NCI-H2196 (cell line): ENCODE measurements at regions not wholly inside any gene's neighbourhood (a gene's known extent, or its start where the extent isn't known, plus 50 kb on each side); places are given as distances from the start of the nearest gene placed in this dataset.
"Not testable (repeated sequence)": the region's sequence is repeated elsewhere in the genome, so short reads cannot be mapped to it uniquely, and the experiment has no call there.

Experiments used
- DNase-seq: peaks from one replicate; lab custom pipeline; 2025; ENCODE audit not compliant: unreplicated experiment; lab: John Stamatoyannopoulos, UW

GRCh38 chr18:60018618-60019462, 119.0 kb downstream of the PMAIP1 start:
- DNase-seq: no peak

GRCh38 chr18:60018134-60018533, 118.3 kb downstream of the PMAIP1 start:
- peak; percentile 54 for DNase-seq

GRCh38 chr18:60017371-60017770, 117.6 kb downstream of the PMAIP1 start:
- no peak for DNase-seq

GRCh38 chr18:60015826-60016225, 116.0 kb downstream of the PMAIP1 start:
- DNase-seq: not testable (repeated sequence)

- DNase-seq: not testable (repeated sequence)
Measured at GRCh38 chr18:60013148-60013547, 113.4 kb downstream of the PMAIP1 start.

- no peak for DNase-seq
Measured at GRCh38 chr18:60010984-60011383, 111.2 kb downstream of the PMAIP1 start.

- no peak for DNase-seq
Measured at GRCh38 chr18:60010513-60010912, 110.7 kb downstream of the PMAIP1 start.

GRCh38 chr18:60007661-60008060, 107.9 kb downstream of the PMAIP1 start:
- no peak for DNase-seq

- no peak for DNase-seq
Measured at GRCh38 chr18:60003610-60004185, 103.9 kb downstream of the PMAIP1 start.

- DNase-seq: peak; percentile 76
Measured at GRCh38 chr18:59996370-59996966, 96.7 kb downstream of the PMAIP1 start.

GRCh38 chr18:59994357-59994756, 94.6 kb downstream of the PMAIP1 start:
- peak; percentile 21 for DNase-seq

- DNase-seq: no peak
Measured at GRCh38 chr18:59993560-59993959, 93.8 kb downstream of the PMAIP1 start.

GRCh38 chr18:59990121-59990823, 90.5 kb downstream of the PMAIP1 start:
- no peak for DNase-seq

- DNase-seq: peak; percentile 36
Measured at GRCh38 chr18:59988098-59988706, 88.4 kb downstream of the PMAIP1 start.

GRCh38 chr18:59987102-59987501, 87.3 kb downstream of the PMAIP1 start:
- DNase-seq: no peak

- no peak for DNase-seq
Measured at GRCh38 chr18:59986139-59986538, 86.3 kb downstream of the PMAIP1 start.

- DNase-seq: no peak
Measured at GRCh38 chr18:59985289-59985688, 85.5 kb downstream of the PMAIP1 start.

GRCh38 chr18:59983506-59983905, 83.7 kb downstream of the PMAIP1 start:
- DNase-seq: no peak

- DNase-seq: no peak
Measured at GRCh38 chr18:59980188-59980637, 80.4 kb downstream of the PMAIP1 start.

GRCh38 chr18:59971871-59972428, 72.2 kb downstream of the PMAIP1 start:
- no peak for DNase-seq

GRCh38 chr18:59971144-59971543, 71.3 kb downstream of the PMAIP1 start:
- not testable (repeated sequence) for DNase-seq
